Breast epithelium (tissue), 4 donors: ENCODE measurements at regions not wholly inside any gene's neighbourhood (a gene's known extent, or its start where the extent isn't known, plus 50 kb on each side); places are given as distances from the start of the nearest gene placed in this dataset.

Source experiments
- DNase-seq, 2 donors: peaks; one replicate each; pipeline ENCODE4 v3.0.0-alpha.2; 2019; ENCODE audit warnings: low spot score in 2 of 2
- H3K27ac ChIP-seq, 2 donors: fragments of 200-600 bp; sonication (generic) in 1 of 2; one replicate each; pipeline ENCODE4 v1.5.1; 2016 to 2019; ENCODE audit warnings: mild to moderate bottlenecking in 1 of 2
- H3K27me3 ChIP-seq, 2 donors: fragments of 200-600 bp; sonication (generic) in 1 of 2; one replicate each; pipeline versions ENCODE4 v1.5.1 to v1.6.0; 2017 to 2019; ENCODE audit warnings: control low read depth in 1 of 2, mild to moderate bottlenecking in 1 of 2
- H3K36me3 ChIP-seq: fragments of 200-600 bp; one replicate; pipeline ENCODE4 v1.5.1; 2019
- H3K4me1 ChIP-seq, 2 donors: fragments of 200-600 bp; sonication (generic); one replicate each; pipeline ENCODE4 v1.5.1; 2016 to 2019; ENCODE audit warnings: control low read depth in 1 of 2
- H3K4me3 ChIP-seq, 3 donors: fragments of 200-600 bp; sonication (generic); 1 replicate in 2 of 3; 2 replicates in 1 of 3; pipeline ENCODE4 v1.5.1; 2016 to 2019; ENCODE audit warnings: mild to moderate bottlenecking in 3 of 3, moderate library complexity in 2 of 3
- H3K9me3 ChIP-seq, 2 donors: fragments of 200-600 bp; sonication (generic) in 1 of 2; one replicate each; pipeline ENCODE4 v1.5.1; 2016 to 2019; ENCODE audit warnings: control low read depth in 1 of 2
- POLR2A ChIP-seq: fragments of 450-650 bp; IDR thresholded peaks from one replicate; pipeline ENCODE4 v1.6.1; 2016; ENCODE audit warnings: antibody characterized with exemption, mild to moderate bottlenecking, moderate library complexity
- POLR2AphosphoS5 ChIP-seq, 3 donors: sonication (generic); formaldehyde crosslinking; IDR thresholded peaks; one replicate each; pipeline ENCODE4 v1.6.1; 2017; ENCODE audit warnings: antibody characterized with exemption in 3 of 3
- intact Hi-C: fragments of 100-400 bp; cut with DNase I; formaldehyde crosslinking; loops from one replicate; pipeline ENCODE4 v1.15.1; 2023; ENCODE audit warnings: low total_unique reads
- TF ChIP-seq, protein P1 (sequence below), 3 donors: fragments of 450-650 bp; IDR thresholded peaks; one replicate each; pipeline ENCODE4 v1.5.1; 2016 to 2017; ENCODE audit warnings: antibody characterized with exemption in 3 of 3, mild to moderate bottlenecking in 3 of 3, moderate library complexity in 3 of 3

DNA sequence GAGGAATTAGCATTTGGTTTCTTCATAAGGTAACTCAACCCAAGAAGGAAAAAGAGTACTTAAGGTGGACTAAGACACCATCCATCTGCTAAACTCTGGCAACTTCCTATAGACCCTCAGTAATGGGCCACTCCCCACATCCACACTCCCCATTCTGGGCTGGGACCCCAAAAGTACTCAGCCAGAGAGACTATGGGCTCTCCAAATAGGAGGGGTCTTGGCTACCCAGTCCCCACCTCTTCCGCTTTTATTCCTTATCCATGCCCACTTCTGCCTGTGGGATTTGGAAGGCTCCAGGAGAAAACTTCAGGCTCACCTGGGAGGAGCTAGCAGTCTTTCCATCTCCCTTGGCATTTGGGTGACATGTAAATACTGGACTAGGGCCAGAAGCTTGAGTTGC is 164.5 kb upstream of the CCL2 start:
- Histone ChIP-seq H3K27me3 (peaks cover 0 to 16% of the 10 kb centered on the region in 2 donors), H3K9me3 (no peaks in the 10 kb centered on the region), H3K36me3 (no peaks in the 10 kb centered on the region), H3K4me1 (no peaks in the 10 kb centered on the region), H3K4me3 (no peak overlapping the region), H3K27ac (no peak overlapping the region)
- intact Hi-C loops = no loop called here
- TF ChIP-seq POLR2A = no peak
- TF ChIP-seq, protein P1, sequence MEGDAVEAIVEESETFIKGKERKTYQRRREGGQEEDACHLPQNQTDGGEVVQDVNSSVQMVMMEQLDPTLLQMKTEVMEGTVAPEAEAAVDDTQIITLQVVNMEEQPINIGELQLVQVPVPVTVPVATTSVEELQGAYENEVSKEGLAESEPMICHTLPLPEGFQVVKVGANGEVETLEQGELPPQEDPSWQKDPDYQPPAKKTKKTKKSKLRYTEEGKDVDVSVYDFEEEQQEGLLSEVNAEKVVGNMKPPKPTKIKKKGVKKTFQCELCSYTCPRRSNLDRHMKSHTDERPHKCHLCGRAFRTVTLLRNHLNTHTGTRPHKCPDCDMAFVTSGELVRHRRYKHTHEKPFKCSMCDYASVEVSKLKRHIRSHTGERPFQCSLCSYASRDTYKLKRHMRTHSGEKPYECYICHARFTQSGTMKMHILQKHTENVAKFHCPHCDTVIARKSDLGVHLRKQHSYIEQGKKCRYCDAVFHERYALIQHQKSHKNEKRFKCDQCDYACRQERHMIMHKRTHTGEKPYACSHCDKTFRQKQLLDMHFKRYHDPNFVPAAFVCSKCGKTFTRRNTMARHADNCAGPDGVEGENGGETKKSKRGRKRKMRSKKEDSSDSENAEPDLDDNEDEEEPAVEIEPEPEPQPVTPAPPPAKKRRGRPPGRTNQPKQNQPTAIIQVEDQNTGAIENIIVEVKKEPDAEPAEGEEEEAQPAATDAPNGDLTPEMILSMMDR (IDR thresholded peaks at IDR 0.05) = no peak
- no peak for TF ChIP-seq POLR2AphosphoS5 (IDR thresholded peaks at IDR 0.05)
- no peak for DNase-seq

DNA sequence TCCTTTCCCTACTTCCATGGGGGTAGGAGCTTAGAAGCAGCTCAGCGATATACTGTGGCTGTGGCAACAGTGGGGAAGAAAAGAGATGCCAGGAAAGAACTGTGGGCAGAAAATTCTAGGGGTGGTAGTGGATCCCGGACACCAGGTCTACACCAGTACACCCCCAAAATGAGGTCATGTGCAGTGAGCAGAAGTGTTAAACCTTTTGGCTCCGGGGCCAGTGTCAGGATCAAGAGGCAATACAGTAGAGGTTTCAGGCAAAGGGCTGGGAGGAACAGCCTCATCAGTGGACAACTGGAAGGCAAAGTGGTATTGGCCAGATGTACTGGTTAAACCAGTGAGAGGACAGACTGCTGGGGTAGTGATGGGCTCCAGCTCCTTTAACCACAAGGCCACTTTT is 163.1 kb upstream of the CCL2 start:
- intact Hi-C loops = no loop called here
- no peak overlapping the region for H3K27ac ChIP-seq
- no peaks in the 10 kb centered on the region for H3K36me3 ChIP-seq
- H3K27me3 ChIP-seq = peaks cover 0 to 24% of the 10 kb centered on the region in 2 donors
- no peak overlapping the region for H3K4me3 ChIP-seq
- TF ChIP-seq POLR2A (no peak), POLR2AphosphoS5 (IDR thresholded peaks at IDR 0.05) (no peak)
- TF ChIP-seq, protein P1 (IDR thresholded peaks at IDR 0.05) = no peak
- DNase-seq = no peak
- no peaks in the 10 kb centered on the region for H3K9me3 ChIP-seq
- H3K4me1 ChIP-seq = no peaks in the 10 kb centered on the region

DNA sequence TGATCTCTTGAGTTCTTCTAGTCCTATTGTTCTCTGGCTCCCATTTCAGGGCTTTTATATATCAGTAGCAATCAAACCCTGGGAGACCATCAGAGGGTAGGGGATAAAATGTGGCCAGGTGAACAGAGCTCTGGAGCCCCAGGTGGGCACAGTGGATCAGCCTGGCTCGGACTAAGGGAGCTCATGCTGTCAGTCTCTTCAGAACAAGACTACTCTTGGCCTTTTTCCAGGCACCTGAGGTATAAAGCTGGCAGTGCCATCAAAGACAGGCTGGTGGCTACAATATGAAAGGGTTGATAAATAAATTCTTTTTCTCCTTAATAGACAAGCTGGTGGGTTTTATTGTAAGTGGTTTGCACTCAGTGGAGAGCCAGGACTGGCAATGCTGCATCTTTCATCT is 160.0 kb upstream of the CCL2 start:
- Histone ChIP-seq H3K36me3 (no peaks in the 10 kb centered on the region), H3K9me3 (no peaks in the 10 kb centered on the region), H3K27ac (no peak overlapping the region), H3K4me3 (no peak overlapping the region), H3K27me3 (peaks cover 0 to 24% of the 10 kb centered on the region in 2 donors), H3K4me1 (no peaks in the 10 kb centered on the region)
- no peak for TF ChIP-seq POLR2AphosphoS5 (IDR thresholded peaks at IDR 0.05)
- TF ChIP-seq, protein P1 (IDR thresholded peaks at IDR 0.05) = no peak
- no peak for TF ChIP-seq POLR2A
- no peak for DNase-seq
- intact Hi-C loops = no loop called here

DNA sequence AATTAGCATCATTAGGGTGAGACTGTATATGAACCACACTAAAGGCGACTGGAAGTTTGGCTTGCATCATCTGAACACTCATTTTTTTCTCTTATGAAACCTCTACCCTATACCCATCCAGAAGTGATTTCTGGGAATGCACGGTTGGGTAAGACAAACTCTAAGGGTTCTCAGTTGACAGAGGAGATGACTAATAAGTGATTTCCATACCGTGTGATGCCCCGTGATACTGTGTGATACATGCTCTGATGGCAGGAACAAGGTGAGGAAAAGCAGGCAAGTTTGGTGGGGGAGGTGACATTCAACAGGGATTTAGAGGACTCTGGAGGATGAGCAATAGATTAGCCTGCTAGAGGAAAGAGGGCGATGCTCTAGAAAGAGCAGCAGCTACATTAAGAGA is 156.4 kb upstream of the CCL2 start:
- Histone ChIP-seq H3K27me3 (peaks cover 0 to 13% of the 10 kb centered on the region in 2 donors), H3K27ac (no peak overlapping the region), H3K36me3 (no peaks in the 10 kb centered on the region), H3K4me1 (no peaks in the 10 kb centered on the region), H3K9me3 (no peaks in the 10 kb centered on the region), H3K4me3 (no peak overlapping the region)
- DNase-seq = no peak
- intact Hi-C loops = no loop called here
- TF ChIP-seq POLR2AphosphoS5 (IDR thresholded peaks at IDR 0.05) = no peak
- no peak for TF ChIP-seq POLR2A
- TF ChIP-seq, protein P1 (IDR thresholded peaks at IDR 0.05) = no peak

DNA sequence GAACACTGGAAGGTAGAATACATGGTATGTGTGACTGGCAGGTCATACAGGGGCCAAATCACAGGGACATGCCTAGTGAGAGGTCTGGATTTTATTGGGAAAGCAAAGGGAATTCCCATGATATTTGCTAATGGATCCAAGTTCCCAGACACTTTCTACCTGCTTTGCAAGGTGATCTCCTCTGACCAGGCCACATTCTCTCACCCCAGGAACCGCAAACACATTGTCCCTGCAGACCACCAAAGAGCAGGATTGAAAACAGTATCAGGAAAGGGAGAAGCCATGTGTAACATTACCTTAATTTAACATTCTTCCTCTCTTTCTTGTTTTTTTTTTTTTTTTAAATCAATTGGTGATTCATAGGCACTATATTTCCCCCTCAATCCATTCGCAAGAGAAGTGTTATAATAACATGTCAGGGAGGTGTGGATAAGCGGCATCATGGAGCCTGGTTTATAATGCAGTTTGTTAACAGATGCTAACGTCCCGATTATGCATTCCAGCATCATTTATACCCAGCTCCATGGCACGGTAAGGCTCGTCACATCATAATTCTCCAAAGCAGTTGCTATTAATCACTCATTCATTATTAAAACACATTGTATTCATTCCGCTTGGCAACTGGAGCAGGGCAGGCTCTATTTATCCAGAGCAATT is 155.1 kb upstream of the CCL2 start:
- no peak overlapping the region for H3K4me3 ChIP-seq
- no peak overlapping the region for H3K27ac ChIP-seq
- H3K4me1 ChIP-seq = no peaks in the 10 kb centered on the region
- no peak for TF ChIP-seq POLR2AphosphoS5 (IDR thresholded peaks at IDR 0.05)
- DNase-seq = no peak
- intact Hi-C loops = no loop called here
- H3K36me3 ChIP-seq = no peaks in the 10 kb centered on the region
- H3K9me3 ChIP-seq = no peaks in the 10 kb centered on the region
- H3K27me3 ChIP-seq = peaks cover 0 to 8% of the 10 kb centered on the region in 2 donors
